ENCODE measurements at regions not wholly inside any gene's neighbourhood (a gene's known extent, or its start where the extent isn't known, plus 50 kb on each side); places are given as distances from the start of the nearest gene placed in this dataset.

DNA sequence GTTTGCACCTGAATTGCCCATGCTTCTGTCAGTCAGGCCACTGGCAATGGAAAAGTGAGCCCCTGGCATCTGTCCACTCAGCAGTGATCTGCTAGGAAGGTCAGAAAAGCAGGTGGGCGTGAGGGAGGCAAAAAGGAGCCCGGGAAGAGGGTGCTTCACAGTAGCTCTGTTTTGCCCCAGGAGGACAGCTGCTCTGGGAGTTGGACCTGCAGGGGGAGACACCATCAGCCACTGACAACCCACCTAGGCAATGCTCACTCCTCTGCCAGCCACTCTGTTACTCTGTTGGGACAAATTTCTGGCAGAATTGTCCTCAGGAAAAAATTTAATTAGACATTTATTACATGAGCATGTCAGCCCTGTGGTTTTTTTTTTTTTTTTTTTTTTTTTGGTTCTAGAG, 146.4 kb downstream of the LRIG2 start:
- DNase-seq (ENCODE audit: low read depth in 2 of 2), result peak in 1 of 2 donors; percentile 3

DNA sequence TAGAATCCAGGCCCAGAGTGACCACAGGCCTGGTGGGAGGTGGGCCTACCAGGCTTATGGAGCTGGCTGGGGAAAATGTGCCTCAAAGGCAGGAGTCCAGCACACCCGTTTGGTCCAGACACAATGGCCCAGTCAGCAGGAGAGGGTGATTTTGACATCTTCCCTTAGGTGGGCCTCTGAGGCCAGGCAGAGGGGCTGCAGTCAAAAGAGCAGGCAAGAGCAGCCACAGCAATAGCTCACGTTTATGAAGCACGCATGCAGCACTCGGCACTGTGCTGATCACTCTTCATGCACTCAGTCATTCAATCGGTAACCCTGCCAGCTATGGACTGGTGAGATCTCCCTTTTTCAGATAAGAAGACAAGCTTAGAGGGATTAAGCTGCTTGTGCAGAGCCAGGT, 146.8 kb downstream of the LRIG2 start:
- no peak for DNase-seq (ENCODE audit: low read depth in 2 of 2)

DNA sequence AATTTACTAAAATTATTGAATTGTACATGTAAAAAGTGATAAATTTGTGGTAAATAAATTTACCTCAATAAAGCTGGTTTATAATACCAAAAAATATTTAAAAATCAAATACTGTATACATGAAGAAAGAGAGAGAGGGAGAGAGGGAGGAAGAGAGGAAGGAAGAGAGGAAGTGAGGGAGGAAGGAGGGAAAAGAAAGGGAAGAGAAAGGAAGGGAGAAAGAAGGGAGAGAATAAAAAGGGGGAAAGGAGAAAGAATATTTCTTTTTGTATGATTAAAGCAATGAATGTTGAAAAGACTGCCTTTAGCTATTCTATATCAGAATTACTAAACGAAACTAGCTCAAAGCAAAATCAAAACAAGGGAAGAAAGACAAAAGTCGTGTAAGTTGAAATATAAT, 150.0 kb downstream of the LRIG2 start:
- DNase-seq (ENCODE audit: low read depth in 2 of 2), result no peak

DNA sequence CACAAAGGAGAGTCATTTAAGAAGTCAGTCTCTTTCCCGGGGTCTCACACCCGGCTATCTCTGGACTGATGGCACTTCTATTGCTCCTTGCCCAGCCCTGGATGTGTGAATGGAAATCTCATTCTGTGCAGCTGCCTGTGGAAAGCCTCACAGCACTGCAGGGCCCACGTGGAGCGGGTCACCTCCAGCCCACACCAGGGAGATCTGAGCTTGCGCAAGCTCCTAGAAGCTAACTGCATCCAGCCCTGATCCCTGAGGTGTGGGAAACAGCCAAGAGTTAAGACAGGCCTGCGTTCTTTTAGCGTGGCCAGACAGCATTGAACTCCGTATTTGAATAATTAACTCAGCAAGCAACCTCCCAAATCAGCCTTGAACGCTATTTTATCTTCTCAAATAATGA, 150.5 kb downstream of the LRIG2 start:
- DNase-seq (ENCODE audit: low read depth in 2 of 2), result no peak

DNA sequence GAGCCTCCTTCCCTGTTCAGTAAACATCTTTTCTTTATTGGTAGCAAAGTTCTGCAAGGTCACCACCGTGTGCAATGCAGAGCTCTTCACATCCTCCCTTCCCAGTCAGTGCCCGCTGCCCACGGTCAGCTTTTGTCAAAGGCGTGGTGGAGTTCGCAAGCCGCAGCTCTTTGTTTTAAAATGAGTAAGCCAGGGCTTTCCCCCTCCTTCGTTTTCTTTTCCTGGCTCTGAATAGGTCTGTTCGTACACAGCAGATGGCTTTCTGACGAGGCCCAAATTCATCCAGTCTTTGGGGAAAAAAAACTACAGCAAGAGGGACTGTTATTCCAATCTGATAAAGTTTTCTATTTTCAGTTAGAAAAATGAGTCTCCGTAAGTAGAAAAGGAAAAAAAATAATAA, 153.2 kb downstream of the LRIG2 start:
- DNase-seq (ENCODE audit: low read depth in 2 of 2), result no peak

DNA sequence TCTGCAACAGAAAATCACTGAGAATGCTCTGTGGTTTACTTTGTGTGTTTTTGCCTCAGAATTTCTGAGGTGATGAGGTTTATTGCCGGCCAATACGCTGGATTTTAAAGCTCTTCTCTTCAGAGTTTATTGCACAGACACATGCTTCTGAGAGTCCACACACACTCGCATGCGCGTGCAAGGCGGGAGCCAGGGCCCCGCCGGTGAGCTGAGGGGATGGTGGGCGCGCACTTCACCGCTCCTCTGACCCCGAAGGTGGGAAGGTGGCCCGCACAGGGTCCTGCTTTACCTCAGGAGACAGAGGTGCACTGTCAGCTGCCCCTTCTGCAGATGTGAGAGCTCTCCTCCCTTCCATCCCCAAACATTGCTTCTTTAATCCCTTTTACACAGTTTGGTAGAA, 158.4 kb upstream of the MAGI3 start:
- DNase-seq (ENCODE audit: low read depth in 2 of 2), result no peak

DNA sequence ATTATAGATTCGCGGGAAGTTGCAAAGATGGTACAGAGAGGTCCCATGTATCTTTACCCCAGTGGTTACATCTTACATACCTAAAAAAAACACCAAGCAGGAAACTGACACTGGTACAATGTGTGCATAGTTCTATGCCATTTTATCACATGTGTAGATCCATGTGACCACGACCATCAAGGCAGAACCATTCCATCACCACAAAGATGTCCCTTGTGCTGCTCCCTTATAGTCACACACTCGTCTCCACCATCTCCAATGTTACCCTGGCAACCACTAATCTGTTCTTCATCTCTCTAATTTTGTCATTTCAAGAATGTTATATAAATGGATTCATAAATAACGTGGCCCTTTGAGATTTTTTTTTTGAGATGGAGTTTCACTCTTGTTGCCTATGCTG, 156.9 kb upstream of the MAGI3 start:
- DNase-seq (ENCODE audit: low read depth in 2 of 2), result no peak

DNA sequence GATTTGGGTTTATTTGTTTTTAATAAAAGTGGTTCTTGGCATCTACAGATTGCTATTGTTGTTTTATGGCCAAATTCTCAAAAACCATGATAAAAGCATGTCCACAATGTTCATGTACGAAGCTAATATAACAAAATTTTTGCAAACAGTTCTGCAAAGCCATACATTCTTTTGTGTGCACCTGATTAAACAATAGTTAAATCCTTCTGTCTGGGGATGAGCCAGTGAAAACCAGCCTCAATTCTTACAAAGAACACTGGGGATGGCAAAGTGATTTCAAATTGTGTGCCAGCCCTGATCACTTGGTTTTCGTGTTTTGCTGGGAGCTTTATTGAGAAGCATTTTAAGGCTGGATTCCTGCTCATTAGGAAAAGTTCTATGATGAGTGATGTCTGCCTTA, 149.1 kb upstream of the MAGI3 start:
- no peak for DNase-seq (ENCODE audit: low read depth in 2 of 2)

DNA sequence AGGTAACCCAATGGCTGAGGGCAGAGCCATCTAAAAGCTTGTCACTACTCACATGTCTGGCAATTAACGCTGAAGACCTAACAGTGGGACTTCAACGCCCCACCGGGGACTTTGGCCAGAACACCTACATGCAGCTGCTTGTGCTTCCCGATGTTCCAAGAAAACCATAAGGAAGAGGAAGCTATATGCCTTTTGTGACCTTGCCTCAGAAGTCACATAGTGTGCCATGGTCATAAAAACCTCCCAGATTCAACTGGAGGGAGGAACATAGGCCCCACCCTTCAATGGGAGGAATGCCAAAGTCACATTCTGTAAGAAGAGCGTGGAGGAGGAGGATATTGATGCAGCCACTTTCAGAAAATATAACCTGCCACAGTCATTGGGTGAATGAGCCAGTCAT, 147.8 kb upstream of the MAGI3 start:
- no peak for DNase-seq (ENCODE audit: low read depth in 2 of 2)

DNA sequence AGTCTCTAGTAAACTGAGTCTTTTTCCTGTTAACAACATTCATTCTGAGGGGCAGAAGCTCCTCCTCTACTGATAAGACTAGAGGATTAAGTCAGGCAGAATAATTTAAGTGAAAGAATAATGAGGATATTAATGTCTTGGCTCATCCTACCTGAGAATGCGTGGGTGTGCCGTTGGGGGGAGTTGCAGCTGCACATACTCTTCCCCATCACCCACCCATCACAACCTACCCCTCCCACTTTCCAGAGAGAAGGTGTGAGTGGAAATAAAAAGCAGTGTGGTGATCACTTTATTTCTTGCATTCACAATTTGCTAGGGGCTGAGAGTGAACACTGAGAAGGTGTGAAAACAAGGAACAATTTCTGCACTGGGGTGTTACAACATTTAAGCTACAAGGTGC, 146.8 kb upstream of the MAGI3 start:
- no peak for DNase-seq (ENCODE audit: low read depth in 2 of 2)

DNA sequence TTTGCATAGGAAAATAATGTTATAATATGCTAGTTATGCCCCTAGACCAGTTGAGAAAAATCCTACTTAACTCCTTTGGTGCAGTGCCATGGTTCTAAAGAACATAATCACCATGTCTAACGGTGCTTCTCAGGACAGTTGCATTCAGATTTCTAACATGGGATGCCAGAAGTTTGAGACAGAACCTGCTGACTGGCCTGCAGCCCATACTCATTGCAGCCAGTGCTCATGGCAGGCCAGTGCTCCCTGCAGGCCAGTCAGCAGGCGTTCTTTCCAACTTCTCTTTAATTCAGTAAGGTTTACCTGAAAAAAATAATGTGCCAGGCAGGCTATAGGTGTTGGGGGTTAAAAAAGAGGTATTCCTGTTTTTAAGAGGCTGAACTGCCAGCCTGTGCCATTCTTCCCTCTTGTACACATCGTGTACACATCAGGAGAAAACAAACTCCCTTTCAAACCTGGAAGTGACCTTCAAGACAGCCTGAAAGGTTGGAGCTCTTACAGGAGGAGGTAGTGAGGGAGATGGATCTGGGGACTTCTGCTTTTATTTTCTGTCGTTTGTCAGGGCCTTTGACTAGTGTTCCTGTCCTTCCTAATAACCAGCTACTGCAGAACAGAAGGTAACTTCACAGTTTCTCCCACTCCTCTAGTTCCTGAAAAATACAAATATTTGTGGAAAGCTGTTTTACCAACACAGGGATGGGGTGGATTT, 146.0 kb upstream of the MAGI3 start:
- no peak for DNase-seq (ENCODE audit: low read depth in 2 of 2)

DNA sequence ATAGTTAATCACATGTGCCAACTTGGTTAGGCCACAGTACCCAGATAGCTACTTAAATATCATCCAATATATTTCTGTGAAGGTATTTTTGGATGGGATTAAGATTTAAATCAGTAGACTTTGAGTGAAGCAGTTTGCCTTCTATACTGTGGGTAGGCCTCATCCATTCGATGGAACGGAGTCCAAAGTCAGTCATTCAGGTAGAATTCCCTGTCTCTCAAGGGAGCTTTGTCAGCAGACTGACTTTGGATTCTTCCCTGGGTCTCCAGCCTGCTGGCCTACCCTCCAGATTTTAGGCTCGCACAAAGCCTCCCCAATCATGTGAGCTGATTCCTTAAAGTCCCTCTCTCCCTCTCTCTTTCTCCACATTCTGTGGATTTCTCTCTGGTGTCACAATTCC, 145.1 kb upstream of the MAGI3 start:
- DNase-seq (ENCODE audit: low read depth in 2 of 2), result no peak

DNA sequence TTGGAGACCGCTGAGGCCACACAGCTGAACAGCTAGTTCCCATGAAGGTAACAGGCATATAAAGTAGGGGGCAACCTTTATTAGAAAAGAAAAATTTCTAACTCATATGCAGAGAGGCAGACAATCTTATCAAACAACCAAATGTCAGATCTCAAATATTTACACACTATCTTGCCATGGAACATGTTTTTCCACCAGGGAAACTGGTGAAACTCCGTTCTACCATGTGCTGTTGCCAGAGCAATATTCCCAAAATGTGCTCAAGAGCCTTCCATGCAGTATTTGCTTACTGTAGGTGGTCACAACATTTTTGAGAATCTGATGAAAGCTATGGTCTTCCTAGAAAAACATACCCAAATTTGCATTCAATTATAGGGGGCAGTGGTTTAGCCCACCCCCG, 143.4 kb upstream of the MAGI3 start:
- no peak for DNase-seq (ENCODE audit: low read depth in 2 of 2)

DNA sequence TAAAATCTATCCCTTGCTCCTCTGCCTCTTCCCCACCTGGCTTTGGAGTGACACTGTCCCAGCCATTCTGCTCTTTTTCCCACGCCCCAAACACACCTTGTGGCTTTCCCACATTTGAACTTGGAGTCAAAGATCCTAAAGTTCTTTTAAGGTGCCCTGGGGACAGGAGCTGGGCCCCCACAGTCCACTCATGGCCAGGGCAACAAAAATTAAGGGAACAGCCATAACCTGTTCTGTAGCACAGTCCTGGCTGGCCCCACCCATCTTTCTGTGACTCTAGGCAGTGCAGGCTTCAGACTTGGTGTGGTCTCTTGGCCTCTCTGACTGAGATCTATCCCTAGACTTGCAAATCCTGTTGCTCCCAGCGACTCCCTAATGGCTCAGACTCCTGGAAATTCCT, 143.0 kb upstream of the MAGI3 start:
- DNase-seq (ENCODE audit: low read depth in 2 of 2), result no peak

DNA sequence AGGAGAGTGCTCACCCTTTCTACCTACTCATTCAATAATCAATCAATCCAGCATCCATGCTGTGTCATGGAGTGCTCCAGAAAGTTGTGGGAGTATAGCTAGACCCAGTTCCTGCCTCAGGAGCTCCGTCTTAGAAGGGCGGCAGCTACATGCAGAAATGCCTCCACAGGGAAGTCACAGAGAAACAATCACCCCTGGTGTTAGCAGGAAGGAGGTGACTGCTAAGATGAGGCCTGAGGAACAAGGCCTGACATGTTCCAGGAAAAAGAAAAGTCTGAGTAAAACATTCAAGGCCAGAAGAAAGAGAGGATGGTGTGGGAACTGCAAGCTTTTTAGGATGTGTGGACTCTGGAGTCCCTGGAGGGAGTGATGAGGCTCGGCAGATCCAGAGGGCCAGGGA, 142.5 kb upstream of the MAGI3 start:
- DNase-seq (ENCODE audit: low read depth in 2 of 2), result no peak

DNA sequence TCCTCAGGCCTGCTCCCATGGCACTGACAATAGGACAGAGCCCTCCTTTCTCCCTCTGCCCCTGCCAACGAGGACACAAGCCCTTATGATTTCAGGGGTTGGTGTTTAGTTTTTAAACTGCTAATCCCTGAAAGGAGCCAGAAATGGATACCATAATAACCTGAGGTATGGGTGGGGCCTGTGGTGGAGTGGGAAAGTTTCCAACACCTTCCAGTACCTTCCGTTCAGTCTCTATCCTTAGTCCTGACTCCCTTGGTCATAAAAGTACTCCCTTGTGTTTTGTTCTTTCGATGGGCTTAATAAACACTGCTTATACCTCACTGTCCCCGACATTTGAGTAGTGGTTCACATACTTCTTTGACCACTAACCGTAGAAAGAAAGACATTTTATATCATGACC, 141.8 kb upstream of the MAGI3 start:
- no peak for DNase-seq (ENCODE audit: low read depth in 2 of 2)

DNA sequence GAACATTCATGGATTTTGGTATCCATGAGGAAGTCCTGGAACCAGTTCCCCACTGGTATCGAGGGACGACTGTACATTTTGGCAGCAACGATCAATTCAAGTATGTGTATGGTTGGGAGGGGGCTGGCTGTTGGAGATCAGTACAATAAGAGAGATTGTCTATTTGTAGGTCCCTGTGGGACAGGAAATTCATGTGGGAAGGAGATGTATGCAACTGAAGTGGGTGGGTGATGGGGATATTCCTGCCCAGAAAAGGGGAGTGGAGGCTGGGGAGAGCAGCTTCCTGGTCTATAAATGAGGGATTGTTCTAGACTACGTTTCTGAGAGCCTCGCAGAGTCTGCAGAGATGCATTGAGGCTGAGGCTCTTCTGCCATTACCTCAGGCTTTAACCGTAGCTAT, 140.2 kb upstream of the MAGI3 start:
- DNase-seq (ENCODE audit: low read depth in 2 of 2), result no peak

DNA sequence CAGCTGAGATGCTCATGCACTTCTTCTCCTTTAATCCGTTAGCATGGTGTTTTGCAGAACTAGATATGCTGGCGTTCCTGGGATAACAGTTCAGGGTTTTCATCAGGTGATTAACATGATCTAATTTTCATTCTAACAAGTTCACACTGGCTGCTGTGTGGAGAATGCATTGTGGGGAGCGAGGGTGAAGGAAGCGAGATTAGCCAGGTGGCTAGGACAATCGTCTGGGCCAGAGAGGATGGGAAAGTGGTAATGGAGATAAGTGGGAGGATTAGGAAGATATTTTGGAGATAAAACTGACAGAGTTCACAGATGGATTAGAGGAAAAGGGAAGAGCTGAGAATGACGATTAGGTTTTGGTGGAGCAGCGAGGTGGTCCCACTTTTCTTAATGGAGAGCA, 138.1 kb upstream of the MAGI3 start:
- no peak for DNase-seq (ENCODE audit: low read depth in 2 of 2)

DNA sequence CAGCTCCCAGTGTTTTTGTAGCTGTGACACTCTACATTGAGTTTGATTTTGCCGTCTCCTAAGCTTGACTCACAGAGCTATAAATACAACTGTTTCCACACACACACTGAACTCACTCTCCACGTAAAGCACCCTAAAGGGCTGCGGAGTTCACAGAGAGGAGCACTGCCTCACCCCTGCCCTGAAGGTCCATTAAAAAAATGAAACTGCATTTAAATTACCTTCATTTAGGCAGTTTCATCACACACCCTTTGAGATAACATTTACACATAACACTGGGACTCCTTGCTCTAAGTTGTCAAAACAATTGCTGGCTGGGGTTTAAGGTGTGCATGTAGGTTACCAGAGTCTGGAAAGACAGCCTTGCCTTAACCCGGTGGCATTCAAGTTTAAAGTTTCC, 137.1 kb upstream of the MAGI3 start:
- DNase-seq (ENCODE audit: low read depth in 2 of 2), result no peak

DNA sequence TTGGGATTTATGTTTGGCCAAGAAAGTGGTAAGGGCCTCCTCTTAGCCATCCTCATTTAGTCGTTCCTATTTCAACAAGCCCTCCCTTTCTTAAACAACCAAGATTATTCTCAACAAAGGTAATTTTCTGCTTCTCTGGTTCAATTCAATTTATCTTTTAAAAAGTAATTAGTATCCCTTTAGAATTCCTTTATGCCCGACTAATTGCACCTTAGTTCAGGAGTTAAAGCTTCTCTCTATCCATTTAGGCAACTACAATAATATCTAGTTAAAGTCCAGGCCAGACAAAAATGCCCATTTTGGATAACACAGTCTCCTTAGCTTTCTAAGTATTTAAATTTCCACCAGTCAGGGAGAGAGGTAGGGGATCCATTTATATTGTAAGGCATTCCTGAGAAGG, 136.7 kb upstream of the MAGI3 start:
- no peak for DNase-seq (ENCODE audit: low read depth in 2 of 2)

DNA sequence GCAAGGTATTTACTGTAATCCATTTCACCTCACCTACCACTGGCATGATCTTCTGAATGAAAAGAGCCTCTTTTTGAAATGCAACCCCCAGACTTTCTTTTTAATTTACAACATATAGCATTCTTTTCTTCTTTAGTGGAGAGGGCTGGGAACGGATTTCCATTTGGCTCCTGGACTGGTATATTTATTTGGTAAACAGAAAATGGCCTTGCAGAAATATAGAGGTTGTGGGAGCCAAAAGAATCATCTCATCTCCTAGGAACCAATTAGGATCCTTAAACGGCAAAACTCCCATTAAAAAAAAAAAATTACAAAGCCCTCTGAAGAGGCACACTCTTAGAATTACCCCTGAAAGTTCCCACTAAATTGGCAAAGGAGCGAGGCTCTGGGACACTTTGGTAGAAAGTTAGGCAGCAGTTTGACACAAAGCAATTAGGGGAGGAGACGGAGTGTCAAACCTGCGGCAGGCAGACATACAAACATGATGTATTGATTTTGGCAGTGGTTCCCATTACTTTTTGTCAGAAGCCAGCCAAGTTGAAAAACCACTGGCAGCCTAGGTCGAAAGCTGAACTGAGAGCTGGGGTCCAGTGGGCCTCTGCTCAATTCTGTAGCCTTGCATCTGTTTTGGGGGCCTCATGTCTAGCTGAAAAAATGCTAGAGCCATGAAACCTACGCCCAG, 135.1 kb upstream of the MAGI3 start:
- no peak for DNase-seq (ENCODE audit: low read depth in 2 of 2)

DNA sequence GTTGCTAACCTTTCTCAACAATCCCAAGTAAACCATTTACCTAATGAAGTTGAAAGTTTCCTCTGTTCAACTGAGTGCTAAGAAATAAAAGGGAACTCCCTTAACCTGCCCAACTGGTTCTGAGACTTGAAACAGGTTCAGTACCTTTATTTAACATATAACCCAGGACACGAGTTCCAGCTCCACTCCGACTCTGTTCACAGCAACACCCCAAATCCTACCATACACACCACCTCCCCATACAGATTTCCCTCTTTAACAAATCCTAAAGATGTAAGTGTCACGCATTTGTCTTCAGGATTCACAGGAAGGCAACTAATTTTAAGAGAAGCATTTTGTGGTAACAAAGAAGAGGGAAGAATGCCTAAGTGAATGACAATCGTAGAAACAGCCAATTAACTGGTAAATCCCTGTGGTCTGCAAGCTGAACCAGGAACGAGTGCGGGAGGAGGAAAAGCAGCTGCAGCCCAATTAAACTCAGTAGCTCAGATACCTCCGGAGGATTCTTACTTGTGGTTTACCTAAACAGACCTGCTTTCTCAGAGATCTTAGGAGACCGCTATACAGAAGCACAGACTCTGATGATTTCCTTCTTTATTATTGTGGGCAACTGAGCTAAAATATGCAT, 134.5 kb upstream of the MAGI3 start:
- DNase-seq (ENCODE audit: low read depth in 2 of 2), result no peak

DNA sequence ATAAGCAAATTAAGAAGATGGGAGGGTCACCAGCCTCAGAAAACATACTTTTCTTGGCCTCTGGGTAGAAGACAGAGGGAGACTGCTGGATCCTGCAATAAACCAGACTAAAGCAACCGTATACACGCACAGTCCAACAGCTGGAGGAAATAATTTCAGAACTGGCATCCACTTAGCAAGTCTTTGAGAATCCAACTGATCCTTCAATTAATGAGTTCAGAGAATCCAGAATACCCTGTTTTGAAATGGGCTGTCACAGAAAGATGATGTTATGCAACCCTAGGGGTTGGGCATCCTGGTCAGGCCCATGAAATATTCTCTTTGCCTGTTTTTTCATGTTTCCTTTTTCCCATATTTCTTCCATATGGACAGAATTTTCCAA, 134.0 kb upstream of the MAGI3 start:
- no peak for DNase-seq (ENCODE audit: low read depth in 2 of 2)

Measured in dermis microvascular lymphatic vessel endothelial cell (primary cell).